Erythroblast (primary cell): ENCODE measurements at regions not wholly inside any gene's neighbourhood (a gene's known extent, or its start where the extent isn't known, plus 50 kb on each side); places are given as distances from the start of the nearest gene placed in this dataset.

Source experiments
- GATA1 ChIP-seq: IDR thresholded peaks from 2 replicates; pipeline ENCODE4 v1.6.1; 2011; ENCODE audit warnings: low read depth, mild to moderate bottlenecking, control low read depth, low read length, moderate library complexity
- POLR2A ChIP-seq: IDR thresholded peaks from 2 replicates; pipeline ENCODE4 v1.6.1; 2011; ENCODE audit warnings: mild to moderate bottlenecking, low read length

DNA sequence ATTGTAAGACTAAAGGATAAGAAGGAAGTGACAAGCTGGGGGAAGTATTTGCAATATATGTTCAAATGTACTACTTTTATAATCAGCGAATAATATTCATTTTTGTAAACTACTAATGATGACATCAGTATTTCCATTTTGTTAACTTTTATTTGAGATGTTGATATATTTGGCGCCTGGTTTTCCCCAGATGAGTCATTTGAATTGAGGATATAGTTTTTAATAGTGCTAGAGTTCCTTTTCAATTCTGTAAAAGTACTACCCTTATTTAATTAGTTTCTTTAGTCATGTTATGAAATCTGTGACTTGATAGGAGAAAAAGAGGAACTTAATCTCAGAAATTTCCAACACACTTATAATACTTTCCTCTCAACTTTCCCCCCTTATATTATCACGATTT is 495.3 kb downstream of the IRS1 start:
- TF ChIP-seq POLR2A (no peak), GATA1 (no peak)
